GM12873 (cell line): ENCODE measurements at regions not wholly inside any gene's neighbourhood (a gene's known extent, or its start where the extent isn't known, plus 50 kb on each side); places are given as distances from the start of the nearest gene placed in this dataset.

Source experiments
- TF ChIP-seq, protein P1 (sequence below): IDR thresholded peaks from 2 replicates; pipeline ENCODE4 v1.5.1; 2012; ENCODE audit warnings: low read depth, mild to moderate bottlenecking, moderate library complexity, low read length, control low read depth; ENCODE audit not compliant: insufficient read depth; ENCODE audit errors: missing control alignments

DNA sequence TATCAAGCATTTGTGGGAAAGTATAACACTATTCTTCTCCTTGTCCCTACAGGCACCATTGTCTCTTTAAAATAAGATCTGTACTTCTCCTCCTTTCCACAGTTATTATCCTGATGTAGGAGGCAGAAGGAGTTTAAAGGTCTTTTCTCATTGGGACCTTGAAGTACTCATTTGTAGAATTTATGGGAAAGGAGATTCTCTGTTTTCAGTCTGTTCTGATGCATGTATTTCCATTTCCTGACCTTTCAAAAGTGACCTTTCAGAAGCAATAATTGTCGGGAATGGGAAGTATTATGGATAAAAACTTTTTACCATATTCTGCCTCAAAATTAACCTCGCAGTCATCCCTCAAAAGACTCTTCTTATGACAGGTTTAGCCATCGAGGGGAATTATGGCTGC, 224.8 kb downstream of the CTH start:
- TF ChIP-seq, protein P1, sequence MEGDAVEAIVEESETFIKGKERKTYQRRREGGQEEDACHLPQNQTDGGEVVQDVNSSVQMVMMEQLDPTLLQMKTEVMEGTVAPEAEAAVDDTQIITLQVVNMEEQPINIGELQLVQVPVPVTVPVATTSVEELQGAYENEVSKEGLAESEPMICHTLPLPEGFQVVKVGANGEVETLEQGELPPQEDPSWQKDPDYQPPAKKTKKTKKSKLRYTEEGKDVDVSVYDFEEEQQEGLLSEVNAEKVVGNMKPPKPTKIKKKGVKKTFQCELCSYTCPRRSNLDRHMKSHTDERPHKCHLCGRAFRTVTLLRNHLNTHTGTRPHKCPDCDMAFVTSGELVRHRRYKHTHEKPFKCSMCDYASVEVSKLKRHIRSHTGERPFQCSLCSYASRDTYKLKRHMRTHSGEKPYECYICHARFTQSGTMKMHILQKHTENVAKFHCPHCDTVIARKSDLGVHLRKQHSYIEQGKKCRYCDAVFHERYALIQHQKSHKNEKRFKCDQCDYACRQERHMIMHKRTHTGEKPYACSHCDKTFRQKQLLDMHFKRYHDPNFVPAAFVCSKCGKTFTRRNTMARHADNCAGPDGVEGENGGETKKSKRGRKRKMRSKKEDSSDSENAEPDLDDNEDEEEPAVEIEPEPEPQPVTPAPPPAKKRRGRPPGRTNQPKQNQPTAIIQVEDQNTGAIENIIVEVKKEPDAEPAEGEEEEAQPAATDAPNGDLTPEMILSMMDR = no peak

DNA sequence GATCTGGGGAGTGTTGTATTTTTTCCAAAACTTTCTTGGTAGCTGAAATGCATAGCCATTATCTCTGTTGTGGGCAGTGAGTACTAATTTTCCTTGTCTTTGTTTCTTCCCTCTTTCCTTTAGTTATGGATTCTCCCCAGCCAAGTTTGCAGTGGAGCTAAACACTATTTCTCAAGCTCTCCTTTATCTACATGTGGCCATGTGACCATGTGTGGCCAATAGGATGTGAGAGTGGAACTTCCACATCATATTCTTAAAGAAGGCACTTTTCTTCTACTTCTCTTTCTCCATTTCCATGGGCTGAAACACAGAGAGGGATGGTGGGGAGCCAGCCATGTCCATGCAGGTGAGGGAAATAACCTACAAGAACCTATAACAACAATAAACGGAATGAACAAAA, 230.8 kb downstream of the CTH start:
- TF ChIP-seq, protein P1 = no peak

- TF ChIP-seq, protein P1 = no peak
Observed at GRCh38 chr1:70656361-70656760, 245.3 kb downstream of the CTH start.

- TF ChIP-seq, protein P1 = no peak
Observed at GRCh38 chr1:70659891-70660290, 248.8 kb downstream of the CTH start.

DNA sequence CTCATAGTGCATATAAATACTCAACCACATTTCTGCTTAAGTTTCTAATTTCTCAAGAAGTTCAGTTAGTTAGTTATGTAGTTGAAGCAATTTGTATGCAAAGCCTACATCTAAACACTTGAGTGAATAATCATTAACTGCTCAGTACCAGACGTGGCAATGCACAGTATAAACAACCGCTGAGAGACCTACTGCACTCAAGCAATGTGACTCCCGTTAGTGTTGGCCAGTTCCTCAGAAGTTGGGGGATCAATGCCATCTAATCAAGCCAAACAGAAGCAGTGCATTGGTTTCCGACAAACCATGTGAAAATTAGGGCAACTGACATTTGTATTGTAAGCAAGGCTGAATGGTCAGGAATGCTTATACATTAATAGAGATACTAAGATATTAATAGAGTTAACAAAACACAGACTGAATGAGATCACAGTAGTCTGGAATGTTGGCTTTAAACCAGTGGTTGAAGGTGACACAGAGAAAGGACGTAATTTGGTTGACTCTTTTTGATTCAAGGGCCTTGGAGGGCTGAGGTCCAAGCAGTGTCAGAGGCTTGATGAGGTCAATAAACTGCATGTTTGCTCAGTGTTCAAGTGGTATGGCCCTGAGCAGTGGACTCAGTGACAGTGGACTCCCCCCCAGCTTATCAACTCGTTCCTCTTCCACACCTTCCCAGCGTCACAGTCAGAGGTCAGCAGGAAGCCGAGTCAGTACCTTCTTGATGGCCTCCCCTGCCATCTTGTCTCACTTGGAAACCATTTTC, 255.5 kb downstream of the CTH start:
- TF ChIP-seq, protein P1 = no peak

- TF ChIP-seq, protein P1 = no peak
Observed at GRCh38 chr1:70667494-70668170, 256.6 kb downstream of the CTH start.

DNA sequence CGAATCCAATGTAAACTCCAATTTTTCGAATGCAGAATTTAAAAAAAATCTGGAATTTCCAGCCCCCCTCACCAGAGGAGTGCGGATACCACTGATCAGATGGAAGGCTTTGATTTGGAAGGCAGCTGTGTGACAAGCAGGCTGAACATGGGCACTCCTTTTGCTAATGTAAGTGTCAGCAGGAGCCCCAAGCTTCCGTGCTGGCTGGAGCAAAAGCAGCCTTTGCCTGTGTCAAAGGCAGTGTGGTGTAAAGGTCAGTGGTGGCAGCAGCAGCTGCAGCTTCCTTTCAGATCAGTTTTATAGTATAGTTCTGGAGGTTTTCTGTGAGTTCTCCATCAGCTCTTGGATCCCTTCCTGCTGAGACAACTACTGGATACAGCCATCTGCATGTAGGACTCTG, 259.9 kb downstream of the CTH start:
- TF ChIP-seq, protein P1 = no peak
